Omental fat pad (tissue), 3 donors: ENCODE measurements at regions not wholly inside any gene's neighbourhood (a gene's known extent, or its start where the extent isn't known, plus 50 kb on each side); places are given as distances from the start of the nearest gene placed in this dataset.

Source experiments
- ATAC-seq: fragments of 150-250 bp; one replicate; pipeline ENCODE4 v1.9.1; 2016; ENCODE audit warnings: mild to moderate bottlenecking, moderate library complexity; ENCODE audit not compliant: low FRiP score
- DNase-seq: peaks from one replicate; pipeline ENCODE4 v3.0.0-alpha.2; 2019; ENCODE audit warnings: low spot score
- CTCF ChIP-seq, 3 donors: fragments of 450-650 bp; IDR thresholded peaks; one replicate each; pipeline ENCODE4 v1.5.1; 2016 to 2017; ENCODE audit warnings: antibody characterized with exemption in 3 of 3, mild to moderate bottlenecking in 3 of 3, moderate library complexity in 2 of 3

- TF ChIP-seq CTCF (IDR thresholded peaks at IDR 0.05) = no peak
- ATAC-seq = peak; percentile 90
- DNase-seq = no peak
Observed at GRCh38 chr20:48295445-48295903, 510.2 kb upstream of the SULF2 start.

GRCh38 chr20:48294942-48295341 is 509.7 kb upstream of the SULF2 start:
- no peak for TF ChIP-seq CTCF (IDR thresholded peaks at IDR 0.05)
- ATAC-seq = no peak
- DNase-seq = no peak

- no peak for DNase-seq
- TF ChIP-seq CTCF (IDR thresholded peaks at IDR 0.05) = no peak
- no peak for ATAC-seq
Observed at GRCh38 chr20:48294196-48294595, 508.9 kb upstream of the SULF2 start.

GRCh38 chr20:48293671-48294070 is 508.4 kb upstream of the SULF2 start:
- no peak for TF ChIP-seq CTCF (IDR thresholded peaks at IDR 0.05)
- no peak for ATAC-seq
- DNase-seq = no peak

GRCh38 chr20:48292806-48293205 is 507.5 kb upstream of the SULF2 start:
- ATAC-seq (no peak), DNase-seq (no peak)
- no peak for TF ChIP-seq CTCF (IDR thresholded peaks at IDR 0.05)

- no peak for DNase-seq
- no peak for TF ChIP-seq CTCF (IDR thresholded peaks at IDR 0.05)
Observed at GRCh38 chr20:48291896-48292295, 506.6 kb upstream of the SULF2 start.

GRCh38 chr20:48288930-48289507 is 503.7 kb upstream of the SULF2 start:
- no peak for TF ChIP-seq CTCF (IDR thresholded peaks at IDR 0.05)
- no peak for ATAC-seq
- DNase-seq = no peak

More at GRCh38 chr20:48291896-48292295, 506.6 kb upstream of the SULF2 start:
- ATAC-seq = no peak
